Inflammatory macrophage treated with lipopolysaccharide for 1 hour (primary cell): ENCODE measurements at regions not wholly inside any gene's neighbourhood (a gene's known extent, or its start where the extent isn't known, plus 50 kb on each side); places are given as distances from the start of the nearest gene placed in this dataset.

Experiments
- DNase-seq, 2 donors: peaks; one replicate each; pipeline ENCODE4 v3.0.0-alpha.2; 2020 to 2022

GRCh38 chr5:6194261-6194875, 184.0 kb downstream of the MED10 start:
- DNase-seq = no peak

- DNase-seq = no peak
Measured at GRCh38 chr5:6193310-6193709, 185.0 kb downstream of the MED10 start.

DNA sequence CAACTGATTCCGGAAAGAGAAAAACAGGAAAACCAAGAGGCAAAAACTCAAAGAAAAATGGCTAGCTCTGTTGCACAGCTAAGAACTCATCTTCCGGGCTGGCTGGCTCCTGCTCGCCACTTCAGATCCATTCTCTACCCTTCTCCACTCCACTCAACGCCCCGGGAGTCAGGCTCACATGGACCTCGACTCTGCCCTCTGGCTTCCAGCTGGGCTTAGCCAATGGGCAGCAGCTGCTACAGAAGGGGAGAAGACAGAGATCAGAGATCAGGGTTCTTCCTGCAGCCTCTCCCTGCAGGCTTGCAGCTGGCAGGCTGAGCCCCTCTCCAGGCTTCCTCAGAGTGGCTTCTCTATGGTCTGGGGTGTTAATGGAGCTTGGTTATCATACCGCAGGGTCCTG, 187.5 kb downstream of the MED10 start:
- DNase-seq = no peak

DNA sequence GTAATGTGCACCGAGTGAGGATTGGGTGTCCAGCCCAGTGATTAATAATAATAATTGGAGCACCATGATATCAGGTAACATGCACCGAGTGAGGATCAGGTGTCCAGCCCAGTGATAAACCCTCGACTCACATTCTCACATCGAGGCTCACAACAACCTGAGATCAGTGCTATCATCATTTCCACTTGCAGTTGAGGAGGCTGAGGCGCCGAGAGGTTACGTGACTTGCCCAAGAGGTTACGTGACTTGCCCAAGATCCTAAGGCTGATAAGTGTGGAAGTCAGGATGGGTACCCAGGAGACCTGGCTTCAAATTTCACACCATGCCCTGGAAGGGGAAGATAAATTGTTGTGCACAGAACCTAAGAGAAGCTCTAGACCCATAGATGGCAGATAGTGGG, 189.4 kb downstream of the MED10 start:
- DNase-seq = no peak

GRCh38 chr5:6188344-6188743, 190.0 kb downstream of the MED10 start:
- DNase-seq = no peak

DNA sequence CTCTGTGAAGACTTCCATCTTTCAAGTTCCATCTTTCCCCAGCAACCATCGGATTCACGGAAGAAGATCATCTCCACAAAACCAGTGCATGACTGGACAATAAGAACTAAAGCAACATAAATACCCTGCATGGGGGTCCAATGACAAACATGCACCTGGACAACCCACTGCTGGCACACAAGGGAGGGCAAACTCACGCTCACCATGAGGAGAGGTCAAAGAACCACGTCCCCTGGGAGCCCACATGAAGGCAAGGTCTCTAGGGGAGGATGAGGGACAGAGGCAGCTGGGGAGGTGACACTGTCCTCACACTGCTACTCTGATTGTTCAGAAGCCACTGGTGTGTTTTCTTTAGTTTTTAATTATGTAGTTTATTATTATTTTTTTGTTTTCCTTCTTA, 190.8 kb downstream of the MED10 start:
- no peak for DNase-seq

- no peak for DNase-seq
Measured at GRCh38 chr5:6185574-6185973, 192.8 kb downstream of the MED10 start.

DNA sequence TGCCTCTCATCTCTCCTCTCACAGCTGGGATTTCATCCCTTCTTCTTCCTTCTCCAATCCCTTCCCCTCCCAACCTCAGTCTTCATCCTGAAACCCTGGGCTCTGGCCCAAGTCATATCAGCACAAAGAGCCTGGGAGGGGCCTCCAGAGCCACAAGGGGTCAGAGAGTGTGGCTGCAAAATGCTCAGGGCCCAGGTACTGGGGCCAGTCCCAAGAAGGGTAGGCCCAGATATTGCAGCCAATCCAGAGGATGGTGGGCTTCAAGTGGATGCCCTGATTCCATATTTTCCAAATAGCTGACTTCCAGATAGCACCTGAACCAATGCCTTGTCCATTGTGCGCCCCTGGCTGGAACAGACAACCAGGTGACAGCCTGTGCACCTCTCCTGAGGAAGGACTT, 193.9 kb downstream of the MED10 start:
- DNase-seq = no peak

- DNase-seq = no peak
Measured at GRCh38 chr5:6183391-6184390, 194.7 kb downstream of the MED10 start.

GRCh38 chr5:6182271-6182815, 196.0 kb downstream of the MED10 start:
- DNase-seq = no peak

GRCh38 chr5:6181871-6182270, 196.5 kb downstream of the MED10 start:
- DNase-seq = no peak

DNA sequence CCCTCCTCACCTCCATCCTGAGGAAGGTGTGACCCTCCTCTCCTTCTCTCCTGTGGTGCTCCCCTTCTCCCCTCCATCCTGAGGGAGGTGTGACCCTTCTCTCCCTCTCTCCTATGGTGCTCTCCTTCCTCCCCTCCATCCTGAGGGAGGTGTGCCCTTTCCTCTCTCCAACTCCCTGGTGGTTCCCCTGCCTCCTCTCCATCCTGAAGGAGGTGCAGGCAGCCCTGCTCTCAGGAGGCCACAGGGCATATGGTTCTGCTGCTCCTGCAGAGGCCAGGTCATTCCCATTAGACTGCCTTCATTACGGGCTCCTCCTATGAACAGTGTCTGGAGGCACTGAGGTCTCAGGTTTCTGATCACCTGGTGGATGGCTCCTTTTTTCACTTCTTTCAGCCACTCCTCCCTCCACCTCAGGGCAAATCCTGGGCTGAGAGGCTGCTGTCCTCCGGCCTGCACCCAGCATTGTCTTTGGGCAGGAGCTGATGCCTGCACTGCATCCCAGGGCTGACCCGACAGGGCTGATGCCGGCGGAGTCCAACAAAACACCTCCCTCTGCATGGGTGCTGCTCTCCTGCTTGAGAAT, 197.1 kb downstream of the MED10 start:
- DNase-seq = no peak

GRCh38 chr5:6180231-6180872, 198.0 kb downstream of the MED10 start:
- DNase-seq = no peak

GRCh38 chr5:6178846-6179532, 199.4 kb downstream of the MED10 start:
- DNase-seq = no peak

GRCh38 chr5:6177926-6178325, 200.4 kb downstream of the MED10 start:
- DNase-seq = no peak

DNA sequence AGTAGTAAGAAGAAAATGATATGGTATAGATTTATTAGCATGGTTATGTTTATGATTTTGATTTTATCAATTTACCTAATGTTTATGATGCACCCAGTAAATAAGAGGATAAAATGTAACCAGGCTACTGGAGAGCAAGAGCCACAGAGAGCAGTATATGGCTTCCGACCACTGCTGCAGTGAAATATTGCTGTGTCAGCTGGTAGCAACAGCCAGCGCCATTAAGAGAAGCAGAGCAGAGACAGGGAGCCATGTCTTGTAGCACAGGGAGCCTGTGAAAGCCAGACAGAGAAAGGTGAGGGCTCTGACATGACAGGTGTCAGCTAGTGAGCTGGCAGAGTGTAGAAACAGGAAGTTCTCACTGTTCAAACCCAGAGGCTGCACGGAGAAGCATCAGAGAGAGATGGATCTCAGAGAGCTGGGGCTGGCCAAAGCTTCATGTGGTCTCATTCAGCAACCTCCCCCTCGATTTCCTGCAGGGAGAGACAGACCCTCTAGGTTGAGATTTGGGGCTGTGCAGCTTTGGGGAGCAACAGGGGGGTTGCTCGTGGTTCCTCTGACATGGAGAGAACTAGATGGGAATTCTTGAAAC, 202.1 kb downstream of the MED10 start:
- no peak for DNase-seq

DNA sequence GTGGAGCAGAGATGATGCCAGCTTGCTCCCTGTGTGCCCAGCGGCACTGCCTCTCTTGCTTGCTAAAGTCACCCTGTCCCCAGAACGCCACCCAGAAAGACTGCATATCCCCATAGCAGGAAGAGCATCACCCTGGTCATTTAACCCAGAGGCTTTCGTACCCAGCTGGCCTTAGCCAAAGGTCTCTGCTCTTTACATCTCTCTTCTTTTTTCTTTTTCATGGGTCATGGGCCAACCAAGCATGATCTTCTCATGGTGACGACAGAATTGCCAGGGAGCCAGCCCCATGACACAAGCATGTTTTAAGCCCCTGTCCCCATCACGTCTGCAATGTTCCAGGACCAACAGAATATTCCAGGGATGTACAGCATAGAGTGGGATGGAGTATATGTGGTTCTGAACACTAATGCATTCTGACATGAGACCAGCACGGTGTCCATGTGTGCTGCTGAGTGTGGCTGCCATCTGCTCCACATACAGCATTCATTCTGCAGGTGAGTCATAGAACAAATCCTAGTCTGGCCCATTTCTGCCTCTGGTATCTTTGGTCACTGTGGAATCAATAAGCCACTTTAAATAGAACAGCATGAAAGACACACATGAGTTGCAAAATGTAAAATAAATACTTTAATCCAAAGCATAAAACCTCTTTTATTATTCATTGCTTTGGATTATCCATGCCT, 203.0 kb downstream of the MED10 start:
- no peak for DNase-seq

GRCh38 chr5:6169660-6170059, 208.7 kb downstream of the MED10 start:
- DNase-seq = no peak

DNA sequence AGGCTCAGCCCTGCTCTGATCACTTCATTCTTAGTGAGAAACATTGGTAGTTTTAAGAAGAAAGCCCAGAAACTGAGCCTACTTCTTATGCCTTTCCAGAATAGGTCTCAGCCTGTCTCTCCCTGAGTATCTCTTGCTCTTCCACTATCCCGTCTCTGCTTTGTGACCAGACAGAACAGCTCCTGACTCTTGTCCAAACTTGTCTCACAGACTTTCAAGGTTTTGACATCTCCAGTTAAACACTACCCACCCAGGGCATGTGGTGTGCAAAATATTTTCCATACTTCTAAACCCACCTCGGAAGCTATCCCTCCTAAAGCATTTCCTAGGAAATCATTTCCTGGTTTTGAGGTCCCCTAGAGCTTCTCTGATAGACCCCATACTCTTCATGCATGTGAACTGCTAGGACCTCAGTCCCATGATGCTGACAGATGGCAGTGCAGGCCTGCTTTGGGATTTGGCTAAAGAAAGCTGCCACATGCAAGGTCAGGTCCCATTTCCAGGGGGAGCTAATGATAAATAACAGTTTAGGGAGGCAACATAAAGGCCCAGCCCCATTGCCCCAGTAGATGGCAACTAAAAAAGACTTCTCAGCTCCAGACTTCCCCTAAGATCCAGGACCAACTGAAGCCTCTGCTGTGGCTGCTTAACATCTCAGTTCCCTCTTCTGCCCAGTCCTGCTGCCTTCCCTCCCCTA, 211.5 kb downstream of the MED10 start:
- no peak for DNase-seq

GRCh38 chr5:6163913-6164312, 214.4 kb downstream of the MED10 start:
- DNase-seq = no peak

- DNase-seq = no peak
Measured at GRCh38 chr5:6162175-6162574, 216.2 kb downstream of the MED10 start.
